ENCODE measurements at regions not wholly inside any gene's neighbourhood (a gene's known extent, or its start where the extent isn't known, plus 50 kb on each side); places are given as distances from the start of the nearest gene placed in this dataset.

DNA sequence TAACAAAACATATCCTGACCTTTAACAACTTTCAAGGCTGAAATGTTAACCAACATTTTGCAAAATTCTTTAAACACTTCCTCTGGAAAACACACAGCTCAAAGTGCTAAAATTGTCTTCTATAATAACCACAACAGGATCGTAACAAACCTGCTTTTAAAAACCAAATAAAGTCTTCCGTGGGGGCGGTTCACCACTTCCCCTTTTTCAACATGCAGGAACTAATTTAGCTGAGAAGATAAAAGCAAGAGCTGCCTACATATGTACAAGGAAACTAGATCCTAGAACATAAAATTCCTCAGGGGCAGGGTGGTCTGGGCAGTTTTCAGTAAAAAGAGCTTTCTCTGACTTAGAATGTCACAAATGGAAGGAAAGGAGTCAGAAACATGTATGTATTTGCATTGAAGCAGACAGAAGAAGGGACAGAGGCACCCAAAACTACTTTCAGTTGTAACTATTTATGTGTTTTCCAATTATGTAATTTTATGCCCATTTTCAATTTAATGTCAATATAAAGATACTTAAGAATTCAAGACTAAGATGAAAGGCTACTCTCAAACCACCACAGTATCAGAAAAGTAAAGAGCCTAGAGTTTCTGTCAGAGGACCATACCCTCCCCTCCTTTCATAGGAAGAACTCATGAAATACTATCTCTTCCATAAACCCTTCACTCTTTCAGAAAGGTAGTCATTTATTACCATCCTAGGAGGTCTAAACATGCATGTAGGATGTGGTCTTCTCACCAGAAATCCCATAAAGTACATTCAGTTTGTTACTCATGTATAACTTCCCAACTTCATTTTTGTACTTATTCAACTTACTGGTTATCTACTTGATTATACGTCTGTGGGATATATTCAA lies 185.9 kb upstream of the RASA1 start:
- no peak for TF ChIP-seq POLR2A (IDR thresholded peaks at IDR 0.05)
- TF ChIP-seq CTCF (IDR thresholded peaks at IDR 0.05): no peak
- Histone ChIP-seq H3K4me3 (replicated peaks in 1 of 3) (no peak overlapping the region), H3K27ac (no peak overlapping the region), H3K9me3 (no peaks in the 10 kb centered on the region), H3K4me1 (no peaks in the 10 kb centered on the region), H3K27me3 (no peaks in the 10 kb centered on the region), H3K36me3 (no peaks in the 10 kb centered on the region)
- intact Hi-C loops (cut with DNase I): no loop called here
- WGBS, 2 donors: 67% methylated on average over 4 of the region's 4 CpGs
- peak in 1 of 2 donors; percentile 7 for DNase-seq

DNA sequence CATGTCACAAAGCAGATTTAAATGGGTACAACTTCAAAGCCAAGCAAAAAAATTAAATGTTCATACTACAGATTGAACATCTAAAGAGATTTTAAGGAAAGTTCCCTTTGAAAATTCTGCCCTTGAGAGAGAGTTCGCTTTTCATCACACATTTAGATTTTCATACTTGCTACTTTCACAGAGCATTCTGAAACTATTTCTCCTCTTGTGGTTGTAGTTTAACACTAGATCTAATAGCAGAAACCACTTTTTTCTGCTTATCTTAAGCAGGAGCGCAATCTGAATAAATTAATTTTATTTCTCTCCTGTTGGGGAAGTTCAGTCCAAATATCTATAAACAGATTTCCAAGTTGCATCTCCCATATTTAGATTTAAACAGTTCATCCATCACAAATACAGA lies 173.3 kb upstream of the RASA1 start:
- no peak overlapping the region for H3K4me3 ChIP-seq (replicated peaks in 1 of 3)
- H3K27me3 ChIP-seq: no peaks in the 10 kb centered on the region
- TF ChIP-seq POLR2A (IDR thresholded peaks at IDR 0.05): no peak
- no peak for TF ChIP-seq CTCF (IDR thresholded peaks at IDR 0.05)
- H3K9me3 ChIP-seq: no peaks in the 10 kb centered on the region
- H3K36me3 ChIP-seq: no peaks in the 10 kb centered on the region
- no peak for DNase-seq
- 92 to 94% methylated on average over 2 of the region's 2 CpGs for WGBS, 2 donors
- intact Hi-C loops (cut with DNase I): no loop called here
- H3K27ac ChIP-seq: no peak overlapping the region
- peaks cover 0 to under 1% of the 10 kb centered on the region in 2 donors for H3K4me1 ChIP-seq

DNA sequence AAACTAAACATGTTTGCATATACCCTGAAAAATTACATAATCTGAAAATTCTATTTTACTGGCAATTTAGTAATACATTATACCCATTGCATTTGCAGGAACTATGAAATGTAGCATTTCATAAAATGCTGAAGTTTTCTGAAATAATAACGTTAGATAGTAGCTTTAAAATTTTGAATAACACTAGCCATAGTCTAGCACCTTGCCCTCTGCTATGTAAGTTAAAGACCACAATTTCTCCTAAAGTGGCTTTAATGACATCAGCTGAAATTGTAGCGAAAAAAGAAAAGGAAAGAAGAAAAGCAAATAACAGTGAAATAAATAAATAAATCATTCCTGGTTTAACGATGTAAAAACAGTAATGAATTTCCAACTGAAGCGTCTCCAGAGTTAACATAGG lies 172.8 kb upstream of the RASA1 start:
- intact Hi-C loops (cut with DNase I): no loop called here

GRCh38 chr5:87095787-87096186 lies 171.9 kb upstream of the RASA1 start:
- peaks cover 4 to 10% of the 10 kb centered on the region in 2 donors for H3K4me1 ChIP-seq

More for the DNA sequence above, 172.8 kb upstream of the RASA1 start:
- no peaks in the 10 kb centered on the region for H3K27me3 ChIP-seq
- no peak overlapping the region for H3K4me3 ChIP-seq (replicated peaks in 1 of 3)
- TF ChIP-seq CTCF (IDR thresholded peaks at IDR 0.05) (no peak), POLR2A (IDR thresholded peaks at IDR 0.05) (no peak)
- WGBS, 2 donors: 86 to 89% methylated on average over 4 of the region's 4 CpGs
- no peaks in the 10 kb centered on the region for H3K9me3 ChIP-seq
- H3K27ac ChIP-seq: no peak overlapping the region
- DNase-seq: no peak
- no peaks in the 10 kb centered on the region for H3K36me3 ChIP-seq
- peaks cover 0 to 5% of the 10 kb centered on the region in 2 donors for H3K4me1 ChIP-seq

More at GRCh38 chr5:87095787-87096186, 171.9 kb upstream of the RASA1 start:
- 89 to 96% methylated on average over 1 of the region's 1 CpG for WGBS, 2 donors
- Histone ChIP-seq H3K27ac (no peak overlapping the region), H3K9me3 (no peaks in the 10 kb centered on the region), H3K36me3 (no peaks in the 10 kb centered on the region), H3K4me3 (replicated peaks in 1 of 3) (no peak overlapping the region), H3K27me3 (no peaks in the 10 kb centered on the region)
- no peak for TF ChIP-seq POLR2A (IDR thresholded peaks at IDR 0.05)
- TF ChIP-seq CTCF (IDR thresholded peaks at IDR 0.05): no peak
- intact Hi-C loops (cut with DNase I): no loop called here
- DNase-seq: no peak

Data from thyroid gland (tissue), 4 donors.